ENCODE measurements at regions not wholly inside any gene's neighbourhood (a gene's known extent, or its start where the extent isn't known, plus 50 kb on each side); places are given as distances from the start of the nearest gene placed in this dataset.

DNA sequence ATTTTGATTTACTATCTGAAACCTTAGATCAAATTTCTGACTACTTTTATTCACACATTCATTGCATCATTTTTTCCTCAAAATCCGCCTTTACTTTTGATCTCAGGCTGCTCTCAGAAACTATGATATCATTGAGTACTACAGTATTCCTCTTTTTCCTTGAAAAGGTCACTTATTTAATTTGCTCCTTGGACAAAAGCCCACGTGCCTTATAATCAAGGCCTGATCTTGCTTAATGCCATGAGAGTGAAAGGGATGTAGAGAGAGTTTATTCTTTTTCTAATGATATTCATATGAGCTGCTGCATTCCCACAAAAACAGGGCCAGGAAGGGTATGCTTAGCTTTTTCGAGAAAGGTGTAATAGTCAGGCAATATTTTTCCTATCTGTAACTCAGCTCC, 327.0 kb downstream of the ETS1 start:
- DNase-seq (ENCODE audit: low read depth, low spot score) = no peak
- Histone ChIP-seq H3K27me3 (ENCODE audit: insufficient read depth, insufficient read length) (no peaks in the 10 kb centered on the region), H3K9ac (ENCODE audit: insufficient read length, low read depth) (no peak overlapping the region), H3K9me3 (ENCODE audit: insufficient read depth, low read length) (no peaks in the 10 kb centered on the region), H3K4me3 (ENCODE audit: insufficient read length, low read depth) (no peak overlapping the region), H3K36me3 (ENCODE audit: insufficient read depth, insufficient read length, low read length) (no peaks in the 10 kb centered on the region), H3K4me1 (ENCODE audit: insufficient read depth, insufficient read length) (no peaks in the 10 kb centered on the region)
- TF ChIP-seq ZNF274 (IDR thresholded peaks at IDR 0.05; ENCODE audit: low read depth, low read length) (no peak), YY1 (IDR thresholded peaks at IDR 0.05; ENCODE audit: insufficient read depth, insufficient read length) (no peak), SUZ12 (IDR thresholded peaks at IDR 0.05; ENCODE audit: extremely low read depth, insufficient read depth, insufficient read length) (no peak)

DNA sequence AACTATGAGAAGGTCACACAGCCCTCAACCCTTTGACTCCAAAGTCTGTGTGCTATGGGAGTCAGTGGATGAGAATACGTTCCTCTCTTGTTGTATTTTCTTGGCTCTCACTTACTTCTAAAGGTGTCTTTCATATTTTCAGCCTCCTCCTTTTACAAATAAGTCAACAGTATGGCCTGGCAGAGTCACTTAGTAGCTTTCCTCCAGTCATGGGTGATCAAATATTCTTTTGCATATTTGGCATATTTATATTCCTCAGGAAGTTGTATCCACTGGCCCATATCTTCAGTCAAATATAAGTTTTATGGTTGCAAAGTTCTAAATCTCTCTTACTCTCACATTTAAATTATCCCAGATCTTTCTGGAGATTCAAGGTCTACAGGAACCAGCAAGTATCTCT, 327.5 kb downstream of the ETS1 start:
- Histone ChIP-seq H3K36me3 (ENCODE audit: insufficient read depth, insufficient read length, low read length) (no peaks in the 10 kb centered on the region), H3K9me3 (ENCODE audit: insufficient read depth, low read length) (no peaks in the 10 kb centered on the region), H3K4me3 (ENCODE audit: insufficient read length, low read depth) (no peak overlapping the region), H3K27me3 (ENCODE audit: insufficient read depth, insufficient read length) (no peaks in the 10 kb centered on the region), H3K4me1 (ENCODE audit: insufficient read depth, insufficient read length) (no peaks in the 10 kb centered on the region), H3K9ac (ENCODE audit: insufficient read length, low read depth) (no peak overlapping the region)
- DNase-seq (ENCODE audit: low read depth, low spot score) = no peak
- TF ChIP-seq YY1 (IDR thresholded peaks at IDR 0.05; ENCODE audit: insufficient read depth, insufficient read length) = no peak
- TF ChIP-seq ZNF274 (IDR thresholded peaks at IDR 0.05; ENCODE audit: low read depth, low read length) = no peak
- no peak for TF ChIP-seq SUZ12 (IDR thresholded peaks at IDR 0.05; ENCODE audit: extremely low read depth, insufficient read depth, insufficient read length)

DNA sequence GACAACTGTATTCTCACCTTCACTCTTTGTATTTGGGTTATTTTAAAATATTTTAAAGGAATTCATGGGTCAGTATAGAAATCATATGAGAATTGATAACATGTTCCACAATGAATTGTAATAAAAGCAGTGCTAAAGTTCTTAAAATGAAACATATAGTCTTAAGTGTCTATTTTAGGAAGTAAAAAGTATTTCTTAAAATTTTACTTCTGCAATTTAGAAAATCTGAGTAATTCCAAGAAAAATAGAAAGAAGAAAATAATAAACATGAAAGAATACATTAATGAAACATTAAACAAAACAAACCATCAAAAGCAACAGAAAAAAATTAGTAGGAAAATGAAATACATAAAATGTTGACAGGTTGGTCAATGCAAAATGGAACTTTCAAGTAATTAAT, 332.4 kb downstream of the ETS1 start:
- H3K4me3 ChIP-seq (ENCODE audit: insufficient read length, low read depth) = no peak overlapping the region
- TF ChIP-seq YY1 (IDR thresholded peaks at IDR 0.05; ENCODE audit: insufficient read depth, insufficient read length) (no peak), ZNF274 (IDR thresholded peaks at IDR 0.05; ENCODE audit: low read depth, low read length) (no peak), SUZ12 (IDR thresholded peaks at IDR 0.05; ENCODE audit: extremely low read depth, insufficient read depth, insufficient read length) (no peak)
- no peak overlapping the region for H3K9ac ChIP-seq (ENCODE audit: insufficient read length, low read depth)
- DNase-seq (ENCODE audit: low read depth, low spot score) = no peak
- H3K36me3 ChIP-seq (ENCODE audit: insufficient read depth, insufficient read length, low read length) = no peaks in the 10 kb centered on the region
- H3K4me1 ChIP-seq (ENCODE audit: insufficient read depth, insufficient read length) = no peaks in the 10 kb centered on the region
- H3K9me3 ChIP-seq (ENCODE audit: insufficient read depth, low read length) = no peaks in the 10 kb centered on the region
- no peaks in the 10 kb centered on the region for H3K27me3 ChIP-seq (ENCODE audit: insufficient read depth, insufficient read length)

- Histone ChIP-seq H3K4me1 (ENCODE audit: insufficient read depth, insufficient read length) (no peaks in the 10 kb centered on the region), H3K4me3 (ENCODE audit: insufficient read length, low read depth) (no peak overlapping the region), H3K9ac (ENCODE audit: insufficient read length, low read depth) (no peak overlapping the region), H3K27me3 (ENCODE audit: insufficient read depth, insufficient read length) (no peaks in the 10 kb centered on the region), H3K36me3 (ENCODE audit: insufficient read depth, insufficient read length, low read length) (no peaks in the 10 kb centered on the region), H3K9me3 (ENCODE audit: insufficient read depth, low read length) (no peaks in the 10 kb centered on the region)
- no peak for TF ChIP-seq SUZ12 (IDR thresholded peaks at IDR 0.05; ENCODE audit: extremely low read depth, insufficient read depth, insufficient read length)
- TF ChIP-seq YY1 (IDR thresholded peaks at IDR 0.05; ENCODE audit: insufficient read depth, insufficient read length) = no peak
- TF ChIP-seq ZNF274 (IDR thresholded peaks at IDR 0.05; ENCODE audit: low read depth, low read length) = no peak
- no peak for DNase-seq (ENCODE audit: low read depth, low spot score)
These were observed 336.2 kb downstream of the ETS1 start for GRCh38 chr11:128251140-128251539.

- no peaks in the 10 kb centered on the region for H3K9me3 ChIP-seq (ENCODE audit: insufficient read depth, low read length)
- no peak for DNase-seq (ENCODE audit: low read depth, low spot score)
- H3K4me1 ChIP-seq (ENCODE audit: insufficient read depth, insufficient read length) = no peaks in the 10 kb centered on the region
- no peak overlapping the region for H3K9ac ChIP-seq (ENCODE audit: insufficient read length, low read depth)
- H3K27me3 ChIP-seq (ENCODE audit: insufficient read depth, insufficient read length) = no peaks in the 10 kb centered on the region
- TF ChIP-seq SUZ12 (IDR thresholded peaks at IDR 0.05; ENCODE audit: extremely low read depth, insufficient read depth, insufficient read length) (no peak), YY1 (IDR thresholded peaks at IDR 0.05; ENCODE audit: insufficient read depth, insufficient read length) (no peak)
- no peaks in the 10 kb centered on the region for H3K36me3 ChIP-seq (ENCODE audit: insufficient read depth, insufficient read length, low read length)
- no peak overlapping the region for H3K4me3 ChIP-seq (ENCODE audit: insufficient read length, low read depth)
These were observed 336.9 kb downstream of the ETS1 start for GRCh38 chr11:128250482-128250881.

DNA sequence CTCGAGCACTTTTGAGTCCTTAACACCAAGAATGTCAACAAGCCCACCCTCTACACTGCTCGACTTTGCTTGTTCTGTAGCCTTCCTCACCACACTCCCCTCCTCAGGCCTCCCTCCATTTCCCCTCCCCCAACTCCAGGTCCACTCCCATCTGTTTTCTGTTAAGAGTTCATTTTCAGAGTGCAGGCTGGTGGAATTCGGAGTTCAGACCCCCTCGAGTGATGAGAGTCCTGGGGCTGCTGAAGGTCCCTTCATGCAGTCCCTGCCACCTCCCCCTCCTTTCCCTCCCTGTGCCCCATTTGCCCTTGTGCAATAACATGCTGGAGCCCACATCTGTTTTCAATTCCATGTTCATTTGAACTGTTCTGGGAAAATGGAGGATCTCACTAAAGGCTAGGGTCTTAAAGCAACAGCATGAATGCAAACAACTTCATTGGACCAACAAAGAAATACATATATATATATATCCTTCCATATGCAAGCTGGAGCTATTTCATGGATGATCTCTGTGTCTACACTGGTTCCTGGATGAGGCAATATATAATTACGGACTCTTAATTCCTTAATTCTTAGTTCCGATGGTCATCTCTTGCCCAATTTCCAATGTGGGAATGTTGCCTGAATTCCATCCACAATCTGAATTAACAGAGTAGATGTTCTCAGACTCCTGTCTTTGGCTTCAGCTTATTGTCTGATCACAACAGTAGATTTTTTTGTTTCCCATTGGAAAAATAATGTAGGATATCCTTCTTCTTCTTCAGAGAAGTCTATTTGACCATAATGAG, 340.4 kb downstream of the ETS1 start:
- no peak overlapping the region for H3K4me3 ChIP-seq (ENCODE audit: insufficient read length, low read depth)
- no peaks in the 10 kb centered on the region for H3K4me1 ChIP-seq (ENCODE audit: insufficient read depth, insufficient read length)
- H3K36me3 ChIP-seq (ENCODE audit: insufficient read depth, insufficient read length, low read length) = no peaks in the 10 kb centered on the region
- H3K9me3 ChIP-seq (ENCODE audit: insufficient read depth, low read length) = no peaks in the 10 kb centered on the region
- TF ChIP-seq YY1 (IDR thresholded peaks at IDR 0.05; ENCODE audit: insufficient read depth, insufficient read length) (no peak), SUZ12 (IDR thresholded peaks at IDR 0.05; ENCODE audit: extremely low read depth, insufficient read depth, insufficient read length) (no peak), ZNF274 (IDR thresholded peaks at IDR 0.05; ENCODE audit: low read depth, low read length) (no peak)
- no peak for DNase-seq (ENCODE audit: low read depth, low spot score)
- H3K27me3 ChIP-seq (ENCODE audit: insufficient read depth, insufficient read length) = no peaks in the 10 kb centered on the region
- no peak overlapping the region for H3K9ac ChIP-seq (ENCODE audit: insufficient read length, low read depth)

GRCh38 chr11:128246364-128246801, 341.0 kb downstream of the ETS1 start:
- Histone ChIP-seq H3K27me3 (ENCODE audit: insufficient read depth, insufficient read length) (no peaks in the 10 kb centered on the region), H3K9ac (ENCODE audit: insufficient read length, low read depth) (no peak overlapping the region), H3K9me3 (ENCODE audit: insufficient read depth, low read length) (no peaks in the 10 kb centered on the region), H3K4me3 (ENCODE audit: insufficient read length, low read depth) (no peak overlapping the region), H3K4me1 (ENCODE audit: insufficient read depth, insufficient read length) (no peaks in the 10 kb centered on the region), H3K36me3 (ENCODE audit: insufficient read depth, insufficient read length, low read length) (no peaks in the 10 kb centered on the region)
- DNase-seq (ENCODE audit: low read depth, low spot score) = no peak
- TF ChIP-seq ZNF274 (IDR thresholded peaks at IDR 0.05; ENCODE audit: low read depth, low read length) (no peak), SUZ12 (IDR thresholded peaks at IDR 0.05; ENCODE audit: extremely low read depth, insufficient read depth, insufficient read length) (no peak), YY1 (IDR thresholded peaks at IDR 0.05; ENCODE audit: insufficient read depth, insufficient read length) (no peak)
